Calu3 (cell line): ENCODE measurements at regions not wholly inside any gene's neighbourhood (a gene's known extent, or its start where the extent isn't known, plus 50 kb on each side); places are given as distances from the start of the nearest gene placed in this dataset.

Experiments used
- BruUV-seq: library from RNA; stranded (reverse); fragments of 400-500 nt; replicated peaks from 2 replicates; lab custom pipeline; 2021; lab: Mats Ljungman, UMichigan
- CTCF ChIA-PET: fragments of 300-600 bp; sonication (Branson Sonifier 250); formaldehyde crosslinking; loops from one replicate; lab custom pipeline; 2022; ENCODE audit warnings: antibody characterized with exemption; lab: Charles Lee
- DNase-seq: peaks from one replicate; pipeline ENCODE4 v3.0.0; 2022
- H3K27ac Mint-ChIP-seq: one replicate; pipeline ENCODE4 v1.8.0; 2022; ENCODE audit warnings: mixed read lengths; ENCODE audit not compliant: unreplicated experiment
- H3K27me3 Mint-ChIP-seq: one replicate; pipeline ENCODE4 v1.8.0; 2022; ENCODE audit warnings: mixed read lengths; ENCODE audit not compliant: unreplicated experiment
- H3K36me3 Mint-ChIP-seq: one replicate; pipeline ENCODE4 v1.8.0; 2022; ENCODE audit warnings: mild to moderate bottlenecking, moderate library complexity, mixed read lengths; ENCODE audit not compliant: insufficient read depth, unreplicated experiment
- H3K4me1 Mint-ChIP-seq: one replicate; pipeline ENCODE4 v1.8.0; 2022; ENCODE audit warnings: mild to moderate bottlenecking, low read depth, mixed read lengths; ENCODE audit not compliant: unreplicated experiment
- H3K4me3 Mint-ChIP-seq: one replicate; pipeline ENCODE4 v1.8.0; 2022; ENCODE audit warnings: mild to moderate bottlenecking, low read depth, moderate library complexity, mixed read lengths; ENCODE audit not compliant: unreplicated experiment
- H3K9me3 Mint-ChIP-seq: one replicate; pipeline ENCODE4 v1.8.0; 2022; ENCODE audit warnings: low read depth, mixed read lengths; ENCODE audit not compliant: unreplicated experiment
- intact Hi-C: fragments of 100-400 bp; cut with micrococcal nuclease; formaldehyde crosslinking; loops from one replicate; pipeline ENCODE4 v1.10.0; 2022; ENCODE audit not compliant: unreplicated experiment
- TF ChIP-seq, protein P1 (sequence below): fragments of 200-600 bp; IDR thresholded peaks from one replicate; pipeline ENCODE4 v1.8.0; 2022; ENCODE audit warnings: antibody characterized with exemption; ENCODE audit not compliant: unreplicated experiment

DNA sequence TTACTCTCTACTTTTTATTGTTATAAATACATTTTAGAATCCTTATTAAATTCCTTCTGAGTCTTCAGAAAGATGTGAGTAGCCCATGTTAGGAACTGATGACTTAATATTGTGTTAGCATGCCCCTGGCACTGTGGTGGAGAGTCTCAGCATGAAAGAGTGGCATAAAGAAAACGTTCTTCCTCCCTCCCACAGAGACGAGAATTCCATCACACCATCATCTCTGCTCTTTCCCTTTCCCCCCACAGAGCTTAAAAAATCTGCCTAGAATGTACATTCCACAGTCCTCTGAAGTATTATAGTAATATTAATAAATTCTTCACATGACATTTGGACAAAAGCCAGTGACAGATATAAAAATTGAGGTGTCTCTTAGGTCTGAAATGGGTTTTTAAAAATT, 117.8 kb upstream of the DKK2 start:
- no peaks in the 10 kb centered on the region for H3K9me3 Mint-ChIP-seq
- intact Hi-C loops = no loop called here
- no peaks in the 10 kb centered on the region for H3K4me1 Mint-ChIP-seq
- no peak overlapping the region for H3K27ac Mint-ChIP-seq
- CTCF ChIA-PET = no interaction called here
- H3K36me3 Mint-ChIP-seq = no peaks in the 10 kb centered on the region
- TF ChIP-seq, protein P1, sequence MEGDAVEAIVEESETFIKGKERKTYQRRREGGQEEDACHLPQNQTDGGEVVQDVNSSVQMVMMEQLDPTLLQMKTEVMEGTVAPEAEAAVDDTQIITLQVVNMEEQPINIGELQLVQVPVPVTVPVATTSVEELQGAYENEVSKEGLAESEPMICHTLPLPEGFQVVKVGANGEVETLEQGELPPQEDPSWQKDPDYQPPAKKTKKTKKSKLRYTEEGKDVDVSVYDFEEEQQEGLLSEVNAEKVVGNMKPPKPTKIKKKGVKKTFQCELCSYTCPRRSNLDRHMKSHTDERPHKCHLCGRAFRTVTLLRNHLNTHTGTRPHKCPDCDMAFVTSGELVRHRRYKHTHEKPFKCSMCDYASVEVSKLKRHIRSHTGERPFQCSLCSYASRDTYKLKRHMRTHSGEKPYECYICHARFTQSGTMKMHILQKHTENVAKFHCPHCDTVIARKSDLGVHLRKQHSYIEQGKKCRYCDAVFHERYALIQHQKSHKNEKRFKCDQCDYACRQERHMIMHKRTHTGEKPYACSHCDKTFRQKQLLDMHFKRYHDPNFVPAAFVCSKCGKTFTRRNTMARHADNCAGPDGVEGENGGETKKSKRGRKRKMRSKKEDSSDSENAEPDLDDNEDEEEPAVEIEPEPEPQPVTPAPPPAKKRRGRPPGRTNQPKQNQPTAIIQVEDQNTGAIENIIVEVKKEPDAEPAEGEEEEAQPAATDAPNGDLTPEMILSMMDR = no peak
- DNase-seq = no peak
- BruUV-seq = no TSS peak
- H3K4me3 Mint-ChIP-seq = no peak overlapping the region
- no peaks in the 10 kb centered on the region for H3K27me3 Mint-ChIP-seq

DNA sequence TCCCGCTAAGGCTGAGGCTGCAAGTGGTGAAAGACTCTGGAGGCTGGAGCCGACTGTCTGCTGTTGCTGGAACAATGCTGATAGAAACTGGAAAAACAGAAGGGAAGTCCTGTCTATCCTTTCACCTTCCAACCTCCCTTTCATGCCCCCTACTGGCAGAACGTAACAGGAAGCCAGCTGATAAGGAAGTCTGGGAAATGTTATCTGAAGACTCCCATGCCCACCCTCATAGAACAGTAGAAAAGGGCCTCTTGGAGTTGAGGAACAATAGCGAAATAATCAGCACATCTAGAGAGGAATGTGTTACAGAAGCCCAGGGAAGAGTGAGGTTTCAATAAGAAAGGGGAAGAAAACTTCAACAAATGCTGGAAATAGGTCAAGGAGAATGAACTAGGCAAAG, 117.1 kb upstream of the DKK2 start:
- Mint-ChIP-seq H3K27ac (no peak overlapping the region), H3K27me3 (no peaks in the 10 kb centered on the region), H3K9me3 (no peaks in the 10 kb centered on the region), H3K4me3 (no peak overlapping the region), H3K4me1 (no peaks in the 10 kb centered on the region), H3K36me3 (no peaks in the 10 kb centered on the region)
- no peak for DNase-seq
- intact Hi-C loops = no loop called here
- TF ChIP-seq, protein P1 = no peak
- CTCF ChIA-PET = no interaction called here
- BruUV-seq = no TSS peak

DNA sequence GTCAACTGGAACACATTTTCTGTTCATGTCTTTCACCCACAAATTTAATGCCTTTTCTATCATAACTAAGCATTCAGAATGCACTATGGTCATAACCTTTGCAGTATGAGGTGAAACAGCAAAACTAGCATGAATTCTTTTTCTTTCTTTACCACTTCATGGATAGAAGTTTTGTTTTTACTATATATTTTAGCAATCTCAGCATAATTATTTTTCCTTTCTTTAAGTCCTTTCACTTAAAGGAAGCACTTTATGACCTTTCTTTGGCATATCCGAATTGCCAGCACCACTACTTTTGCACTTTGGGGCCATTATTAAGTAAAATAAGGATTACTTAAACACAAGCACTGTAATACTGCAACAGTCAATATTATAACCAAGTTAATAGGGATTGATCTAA, 115.1 kb upstream of the DKK2 start:
- TF ChIP-seq, protein P1 = no peak
- intact Hi-C loops = no loop called here
- H3K9me3 Mint-ChIP-seq = no peaks in the 10 kb centered on the region
- H3K27ac Mint-ChIP-seq = no peak overlapping the region
- no peaks in the 10 kb centered on the region for H3K36me3 Mint-ChIP-seq
- no peaks in the 10 kb centered on the region for H3K4me1 Mint-ChIP-seq
- H3K4me3 Mint-ChIP-seq = no peak overlapping the region
- CTCF ChIA-PET = no interaction called here
- no peaks in the 10 kb centered on the region for H3K27me3 Mint-ChIP-seq
- no peak for DNase-seq
- BruUV-seq = no TSS peak

DNA sequence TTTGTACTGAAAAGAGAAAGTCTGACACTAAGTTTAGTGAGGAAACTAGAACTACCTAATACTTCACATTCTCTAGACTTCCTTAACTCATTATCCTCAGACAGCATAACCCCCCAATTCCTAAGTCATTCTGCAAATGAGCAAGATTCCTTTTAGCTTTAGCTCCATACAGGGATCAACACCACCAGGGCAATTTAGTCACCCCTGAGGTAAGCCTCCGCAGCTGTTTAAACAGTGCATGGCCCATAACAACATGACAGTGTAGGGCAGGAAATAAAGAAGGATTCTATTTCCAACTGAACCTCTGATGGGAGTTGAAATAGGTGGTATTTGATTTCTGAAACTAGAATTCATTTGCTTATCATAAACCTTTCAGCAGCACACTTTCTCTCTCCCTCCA, 112.8 kb upstream of the DKK2 start:
- no peak for DNase-seq
- intact Hi-C loops = no loop called here
- H3K27me3 Mint-ChIP-seq = no peaks in the 10 kb centered on the region
- CTCF ChIA-PET = no interaction called here
- H3K9me3 Mint-ChIP-seq = no peaks in the 10 kb centered on the region
- no peak overlapping the region for H3K4me3 Mint-ChIP-seq
- no peak overlapping the region for H3K27ac Mint-ChIP-seq
- no peaks in the 10 kb centered on the region for H3K4me1 Mint-ChIP-seq
- no peaks in the 10 kb centered on the region for H3K36me3 Mint-ChIP-seq
- no TSS peak for BruUV-seq
- TF ChIP-seq, protein P1 = no peak
